ENCODE measurements at regions not wholly inside any gene's neighbourhood (a gene's known extent, or its start where the extent isn't known, plus 50 kb on each side); places are given as distances from the start of the nearest gene placed in this dataset.

- no peak for DNase-seq
- no peak overlapping the region for H3K27ac ChIP-seq
- no peak for TF ChIP-seq CTCF (IDR thresholded peaks at IDR 0.05)
- WGBS, 2 donors, result 84 to 85% methylated on average over 4 of the region's 4 CpGs
- no peaks in the 10 kb centered on the region for H3K27me3 ChIP-seq
- no peak overlapping the region for H3K4me3 ChIP-seq
- no peaks in the 10 kb centered on the region for H3K36me3 ChIP-seq (ENCODE audit: low read depth, missing control alignments)
- H3K9me3 ChIP-seq, result no peaks in the 10 kb centered on the region
- peaks cover 24% of the 10 kb centered on the region for H3K4me1 ChIP-seq
- intact Hi-C loops (cut with DNase I; ENCODE audit: low total_unique reads), result no loop called here
These were observed 119.9 kb upstream of the ANKRD55 start for GRCh38 chr5:56352808-56353590.

DNA sequence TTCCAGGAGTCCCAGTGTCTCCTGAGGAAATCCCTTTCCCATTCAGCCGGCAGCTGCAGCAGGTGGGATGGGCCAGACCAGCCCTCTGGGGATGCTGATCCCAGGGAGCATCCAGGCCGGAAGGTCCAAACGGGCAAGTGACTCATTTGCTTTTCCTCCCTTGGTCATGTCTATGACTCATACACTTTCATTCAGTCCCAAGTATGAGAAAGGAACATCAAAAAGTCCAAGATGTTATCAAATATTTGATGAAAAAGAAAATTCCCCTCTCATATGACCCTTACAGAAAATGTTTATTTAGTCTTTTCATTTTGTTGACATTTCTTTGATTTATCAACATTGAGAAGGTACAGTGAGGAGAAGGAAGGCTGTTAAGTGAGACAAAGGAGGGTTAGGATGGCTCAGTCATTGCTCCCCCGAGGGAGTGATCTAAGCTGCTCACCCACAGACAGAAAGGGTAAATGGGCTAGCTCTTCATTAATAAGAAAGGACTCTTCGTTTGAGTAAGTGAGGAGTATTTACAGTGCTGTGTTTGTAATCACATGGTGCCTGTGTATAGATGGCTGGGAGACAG, 117.6 kb upstream of the ANKRD55 start:
- no peak overlapping the region for H3K4me3 ChIP-seq
- TF ChIP-seq CTCF (IDR thresholded peaks at IDR 0.05) (no peak), POLR2A (IDR thresholded peaks at IDR 0.05) (no peak)
- no peak for DNase-seq
- peaks cover 8% of the 10 kb centered on the region for H3K4me1 ChIP-seq
- H3K27me3 ChIP-seq, result no peaks in the 10 kb centered on the region
- H3K27ac ChIP-seq, result no peak overlapping the region
- H3K9me3 ChIP-seq, result no peaks in the 10 kb centered on the region
- 37 to 45% methylated on average over 5 of the region's 5 CpGs for WGBS, 2 donors
- intact Hi-C loops (cut with DNase I; ENCODE audit: low total_unique reads), result no loop called here
- H3K36me3 ChIP-seq (ENCODE audit: low read depth, missing control alignments), result no peaks in the 10 kb centered on the region

DNA sequence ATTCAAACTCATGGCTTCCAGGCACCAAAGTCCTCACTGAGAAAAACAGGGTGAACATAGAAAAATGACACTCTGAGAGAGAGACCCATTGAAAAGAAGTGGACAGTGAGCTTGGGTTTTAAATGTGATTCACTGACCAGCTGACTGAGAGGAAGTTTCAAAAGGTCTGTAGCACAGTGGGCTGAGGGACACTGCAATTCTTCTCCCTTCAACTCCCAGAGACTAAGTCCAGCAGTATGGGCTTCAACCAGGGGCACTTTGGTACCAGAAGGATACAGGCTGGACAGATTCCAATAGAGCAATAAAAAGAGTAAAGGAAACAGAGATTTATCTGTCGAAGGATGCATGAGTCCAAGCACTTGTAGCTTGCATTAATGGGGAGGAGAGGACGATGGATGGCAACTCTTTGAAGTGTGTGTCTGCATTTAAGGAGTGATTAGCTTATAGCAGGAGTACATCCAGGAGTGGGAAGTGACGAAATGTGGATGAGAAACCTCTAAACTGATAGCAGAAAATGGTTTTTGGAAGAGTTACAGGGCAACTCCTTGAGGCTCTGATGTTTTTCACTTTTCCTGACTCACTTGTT, 117.0 kb upstream of the ANKRD55 start:
- Histone ChIP-seq H3K4me3 (no peak overlapping the region), H3K27ac (no peak overlapping the region), H3K9me3 (no peaks in the 10 kb centered on the region), H3K4me1 (peaks cover 6% of the 10 kb centered on the region), H3K36me3 (ENCODE audit: low read depth, missing control alignments) (no peaks in the 10 kb centered on the region), H3K27me3 (no peaks in the 10 kb centered on the region)
- DNase-seq, result no peak
- intact Hi-C loops (cut with DNase I; ENCODE audit: low total_unique reads), result no loop called here
- TF ChIP-seq POLR2A (IDR thresholded peaks at IDR 0.05), result no peak
- TF ChIP-seq CTCF (IDR thresholded peaks at IDR 0.05), result no peak
- WGBS, 2 donors, result 47% methylated on average over 3 of the region's 3 CpGs

DNA sequence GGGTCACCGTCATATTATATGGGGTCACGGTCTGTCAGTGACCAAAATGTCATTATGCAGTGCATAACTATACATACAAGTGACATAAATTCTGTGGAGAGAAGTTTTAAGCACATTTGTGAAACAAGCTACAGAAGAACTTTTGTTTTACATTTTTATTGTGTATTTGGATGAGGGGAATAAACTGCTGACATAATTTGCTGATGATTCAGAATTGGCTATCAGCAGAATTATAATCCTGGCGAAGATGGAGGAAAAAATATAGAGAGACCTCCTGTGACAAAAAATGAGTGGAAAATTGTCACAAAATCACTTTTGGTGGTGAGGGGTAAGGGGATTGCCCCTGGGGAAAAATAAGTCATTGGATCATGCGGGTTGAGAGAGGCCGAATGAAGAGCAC, 116.3 kb upstream of the ANKRD55 start:
- DNase-seq, result no peak
- Histone ChIP-seq H3K4me1 (peaks cover 6% of the 10 kb centered on the region), H3K27me3 (no peaks in the 10 kb centered on the region), H3K27ac (no peak overlapping the region), H3K4me3 (no peak overlapping the region), H3K9me3 (no peaks in the 10 kb centered on the region), H3K36me3 (ENCODE audit: low read depth, missing control alignments) (no peaks in the 10 kb centered on the region)
- 94 to 97% methylated on average over 5 of the region's 5 CpGs for WGBS, 2 donors
- intact Hi-C loops (cut with DNase I; ENCODE audit: low total_unique reads), result no loop called here
- no peak for TF ChIP-seq POLR2A (IDR thresholded peaks at IDR 0.05)
- TF ChIP-seq CTCF (IDR thresholded peaks at IDR 0.05), result no peak

Data from testis (tissue), 2 donors.